Fibroblast of mammary gland (primary cell): ENCODE measurements at regions not wholly inside any gene's neighbourhood (a gene's known extent, or its start where the extent isn't known, plus 50 kb on each side); places are given as distances from the start of the nearest gene placed in this dataset.

Experiments
- DNase-seq: peaks from one replicate; pipeline ENCODE4 v3.0.0-alpha.2; 2010; ENCODE audit warnings: low read depth
- H3K4me3 ChIP-seq: 2 replicates; pipeline ENCODE4 v1.5.1; 2011; ENCODE audit warnings: low read depth, mild to moderate bottlenecking, low read length, moderate library complexity; ENCODE audit not compliant: control insufficient read depth
- CTCF ChIP-seq: conservative IDR thresholded peaks from 2 replicates; pipeline ENCODE4 v1.5.1; 2011; ENCODE audit warnings: low read depth, low read length, inconsistent platforms; ENCODE audit not compliant: control insufficient read depth, insufficient read depth

GRCh38 chr6:167240034-167240541 lies 51.0 kb upstream of the UNC93A start:
- no peak for DNase-seq
- no peak overlapping the region for H3K4me3 ChIP-seq
- no peak for TF ChIP-seq CTCF
